ENCODE measurements at regions not wholly inside any gene's neighbourhood (a gene's known extent, or its start where the extent isn't known, plus 50 kb on each side); places are given as distances from the start of the nearest gene placed in this dataset.
A peak's percentile ranks its signal among the peaks of the same experiment; 100 is the strongest.

DNA sequence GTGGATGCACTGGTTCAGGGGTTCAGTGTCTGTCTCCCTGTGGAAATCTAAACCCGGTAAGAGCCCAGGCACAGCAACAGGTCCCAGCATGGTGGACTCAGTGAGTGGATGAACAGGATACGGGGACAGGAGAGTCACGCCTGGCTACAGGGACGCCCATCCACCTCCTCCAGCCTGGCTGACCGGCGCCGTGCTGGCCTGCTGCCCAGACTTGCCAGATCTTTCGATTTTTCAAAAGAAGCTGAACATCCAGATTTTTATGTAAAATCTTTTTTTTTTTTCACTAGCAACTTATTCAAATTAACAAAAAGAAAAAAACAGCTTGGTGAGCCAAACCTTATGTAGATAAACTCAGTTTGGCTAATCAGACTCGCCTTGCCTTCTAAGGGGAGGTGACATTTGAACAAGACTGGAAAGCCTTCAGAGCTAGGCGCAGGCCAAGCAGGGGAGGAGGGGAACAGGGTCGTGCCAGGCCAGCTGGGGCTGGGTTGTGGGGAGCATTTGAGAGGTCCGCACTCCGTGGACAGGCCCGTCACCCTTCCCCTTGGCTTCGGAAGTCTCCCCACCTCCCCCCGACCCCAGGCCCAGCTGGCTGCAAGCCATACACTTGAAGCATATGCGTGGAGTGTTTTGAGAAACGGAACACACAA, 87.8 kb upstream of the NCOR2 start:
- Histone ChIP-seq H3K27ac (replicated peaks) (peak overlapping the region; percentile 88), H3K36me3 (no peaks in the 10 kb centered on the region), H3K27me3 (ENCODE audit: low read depth) (no peaks in the 10 kb centered on the region), H3K9me3 (replicated peaks) (no peaks in the 10 kb centered on the region), H3K4me3 (peak overlapping the region; percentile 45), H3K4me1 (peaks cover 67% of the 10 kb centered on the region)
- intact Hi-C loops (cut with micrococcal nuclease): no loop called here
- peak; percentile 80 for DNase-seq
- TF ChIP-seq, protein P1, sequence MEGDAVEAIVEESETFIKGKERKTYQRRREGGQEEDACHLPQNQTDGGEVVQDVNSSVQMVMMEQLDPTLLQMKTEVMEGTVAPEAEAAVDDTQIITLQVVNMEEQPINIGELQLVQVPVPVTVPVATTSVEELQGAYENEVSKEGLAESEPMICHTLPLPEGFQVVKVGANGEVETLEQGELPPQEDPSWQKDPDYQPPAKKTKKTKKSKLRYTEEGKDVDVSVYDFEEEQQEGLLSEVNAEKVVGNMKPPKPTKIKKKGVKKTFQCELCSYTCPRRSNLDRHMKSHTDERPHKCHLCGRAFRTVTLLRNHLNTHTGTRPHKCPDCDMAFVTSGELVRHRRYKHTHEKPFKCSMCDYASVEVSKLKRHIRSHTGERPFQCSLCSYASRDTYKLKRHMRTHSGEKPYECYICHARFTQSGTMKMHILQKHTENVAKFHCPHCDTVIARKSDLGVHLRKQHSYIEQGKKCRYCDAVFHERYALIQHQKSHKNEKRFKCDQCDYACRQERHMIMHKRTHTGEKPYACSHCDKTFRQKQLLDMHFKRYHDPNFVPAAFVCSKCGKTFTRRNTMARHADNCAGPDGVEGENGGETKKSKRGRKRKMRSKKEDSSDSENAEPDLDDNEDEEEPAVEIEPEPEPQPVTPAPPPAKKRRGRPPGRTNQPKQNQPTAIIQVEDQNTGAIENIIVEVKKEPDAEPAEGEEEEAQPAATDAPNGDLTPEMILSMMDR (IDR thresholded peaks at IDR 0.05; ENCODE audit: borderline replicate concordance): no peak

DNA sequence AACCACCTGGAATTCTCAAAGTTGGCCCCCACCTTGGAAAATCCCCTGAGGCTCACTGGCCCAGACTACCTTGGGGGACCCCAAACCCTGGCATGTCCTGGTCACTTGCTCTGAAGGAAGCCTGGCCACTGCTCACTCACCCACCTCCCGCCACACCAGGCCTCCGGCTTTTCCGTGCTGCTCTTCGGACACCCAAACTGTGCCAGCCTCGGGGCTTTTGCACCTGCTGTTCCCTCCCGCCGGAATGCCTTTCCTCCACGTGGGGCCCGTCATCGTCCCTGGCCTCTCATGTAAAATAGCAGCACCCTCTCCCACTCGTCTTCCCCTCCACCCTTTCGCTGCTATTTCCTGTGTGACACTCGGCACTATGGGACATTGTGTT, 87.2 kb upstream of the NCOR2 start:
- Histone ChIP-seq H3K36me3 (no peaks in the 10 kb centered on the region), H3K4me3 (peak overlapping the region; percentile 45), H3K9me3 (replicated peaks) (no peaks in the 10 kb centered on the region), H3K27ac (replicated peaks) (peak overlapping the region; percentile 88), H3K27me3 (ENCODE audit: low read depth) (no peaks in the 10 kb centered on the region), H3K4me1 (peaks cover 67% of the 10 kb centered on the region)
- DNase-seq: no peak
- TF ChIP-seq, protein P1 (IDR thresholded peaks at IDR 0.05; ENCODE audit: borderline replicate concordance): no peak
- intact Hi-C loops (cut with micrococcal nuclease): no loop called here

DNA sequence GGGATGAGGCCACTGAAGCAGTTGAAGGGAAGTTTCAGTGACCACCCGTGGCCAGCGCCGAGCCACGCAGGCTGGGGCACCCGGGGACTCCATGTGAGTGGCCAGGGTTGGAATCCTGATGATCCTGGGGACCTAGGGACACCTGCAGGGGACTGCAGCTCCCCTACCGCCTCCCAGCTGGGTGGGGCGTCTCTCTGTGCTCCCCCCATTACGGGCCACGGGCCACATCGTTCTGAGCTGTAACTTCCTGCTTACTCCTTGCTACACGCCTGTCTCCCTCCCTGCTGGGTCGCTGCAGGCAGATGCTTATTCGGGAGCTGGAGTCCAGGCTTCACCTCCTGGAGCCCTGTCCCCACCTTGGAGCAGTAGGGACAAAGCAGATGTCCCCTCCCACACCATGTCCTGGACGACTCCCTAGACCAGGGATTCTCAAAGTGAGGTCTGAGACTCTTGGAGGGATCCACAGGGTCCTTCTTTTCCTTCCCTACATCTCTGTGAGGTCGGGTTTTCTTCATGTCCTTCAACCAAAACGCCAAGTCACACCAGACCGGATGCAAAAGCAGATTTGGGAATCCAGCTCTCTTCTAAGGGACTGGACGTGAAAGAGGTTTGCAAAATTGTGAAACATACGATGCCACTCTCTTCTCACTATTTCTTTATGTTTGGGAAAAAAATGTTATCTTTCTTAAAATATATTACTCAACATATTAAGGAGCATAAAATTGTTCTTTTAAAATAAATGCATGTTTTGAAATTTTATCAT, 85.9 kb upstream of the NCOR2 start:
- peak; percentile 46 for DNase-seq
- Histone ChIP-seq H3K27ac (replicated peaks) (peak overlapping the region; percentile 88), H3K27me3 (ENCODE audit: low read depth) (no peaks in the 10 kb centered on the region), H3K9me3 (replicated peaks) (peaks cover 12% of the 10 kb centered on the region), H3K4me1 (peaks cover 67% of the 10 kb centered on the region), H3K4me3 (no peak overlapping the region), H3K36me3 (no peaks in the 10 kb centered on the region)
- intact Hi-C loops (cut with micrococcal nuclease): no loop called here
- TF ChIP-seq, protein P1 (IDR thresholded peaks at IDR 0.05; ENCODE audit: borderline replicate concordance): no peak

DNA sequence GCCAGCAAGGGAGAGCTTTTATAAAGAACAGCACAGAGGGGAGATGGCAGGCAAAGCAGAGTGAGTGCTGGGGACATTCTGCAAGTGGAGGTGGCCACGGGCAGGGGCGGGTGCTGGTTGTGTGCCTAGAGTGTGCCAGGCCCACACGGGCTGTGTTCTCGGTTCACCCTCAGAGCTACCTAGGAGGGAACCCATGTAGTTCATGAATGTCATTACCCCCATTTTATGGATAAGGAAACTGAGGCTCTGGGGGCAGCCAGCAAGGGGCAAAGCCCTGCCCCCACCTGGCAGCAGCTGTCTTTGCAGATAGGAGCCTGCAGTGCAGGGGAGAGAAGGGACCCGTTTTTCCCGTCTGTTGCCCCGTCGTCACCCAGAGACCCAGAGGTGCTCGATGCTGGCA, 85.2 kb upstream of the NCOR2 start:
- peak overlapping the region; percentile 88 for H3K27ac ChIP-seq (replicated peaks)
- H3K4me1 ChIP-seq: peaks cover 67% of the 10 kb centered on the region
- H3K9me3 ChIP-seq (replicated peaks): peaks cover 14% of the 10 kb centered on the region
- no peaks in the 10 kb centered on the region for H3K27me3 ChIP-seq (ENCODE audit: low read depth)
- TF ChIP-seq, protein P1 (IDR thresholded peaks at IDR 0.05; ENCODE audit: borderline replicate concordance): no peak
- no peaks in the 10 kb centered on the region for H3K36me3 ChIP-seq
- DNase-seq: no peak
- intact Hi-C loops (cut with micrococcal nuclease): no loop called here
- no peak overlapping the region for H3K4me3 ChIP-seq

DNA sequence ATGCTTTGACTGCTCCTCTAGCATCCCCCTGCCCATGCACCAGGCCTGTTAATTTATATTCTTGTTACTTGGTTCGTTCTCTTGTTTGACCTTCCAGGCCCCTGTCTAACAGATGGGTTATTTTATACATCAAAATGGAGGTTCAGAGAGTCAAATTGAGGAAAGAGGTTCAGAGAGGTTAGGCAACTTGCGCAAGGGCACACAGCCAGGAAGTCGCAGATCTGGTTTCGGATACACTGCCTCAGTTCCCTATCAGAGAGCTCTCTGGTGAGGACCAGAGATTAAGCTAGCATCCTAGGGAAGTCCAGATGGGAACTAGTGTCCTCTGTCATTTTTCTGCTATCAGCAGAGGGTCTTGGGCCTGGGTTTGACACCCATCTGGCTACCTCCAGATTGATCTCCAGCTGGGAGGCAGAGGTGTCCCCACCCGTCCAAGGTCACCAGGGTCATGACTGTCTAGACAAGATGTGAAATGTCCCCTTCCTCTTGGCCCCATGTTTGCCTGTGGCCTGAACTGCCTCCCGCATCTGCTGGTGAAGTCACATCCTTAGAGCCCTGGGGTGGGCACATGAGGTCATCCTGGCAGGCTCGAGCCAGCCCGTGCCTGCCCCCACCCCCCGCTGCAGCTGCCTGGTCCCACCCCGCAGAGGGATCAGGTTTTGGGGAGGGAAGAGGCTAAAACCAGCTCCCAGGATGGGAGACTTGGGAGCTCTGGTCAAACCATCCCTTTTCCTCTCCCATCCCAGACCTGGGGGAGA, 84.3 kb upstream of the NCOR2 start:
- no peaks in the 10 kb centered on the region for H3K36me3 ChIP-seq
- H3K27ac ChIP-seq (replicated peaks): peak overlapping the region; percentile 88
- TF ChIP-seq, protein P1 (IDR thresholded peaks at IDR 0.05; ENCODE audit: borderline replicate concordance): no peak
- DNase-seq: no peak
- no peaks in the 10 kb centered on the region for H3K27me3 ChIP-seq (ENCODE audit: low read depth)
- peaks cover 14% of the 10 kb centered on the region for H3K9me3 ChIP-seq (replicated peaks)
- intact Hi-C loops (cut with micrococcal nuclease): no loop called here
- H3K4me1 ChIP-seq: peaks cover 63% of the 10 kb centered on the region
- H3K4me3 ChIP-seq: no peak overlapping the region
